SK-N-SH (cell line): ENCODE measurements at regions not wholly inside any gene's neighbourhood (a gene's known extent, or its start where the extent isn't known, plus 50 kb on each side); places are given as distances from the start of the nearest gene placed in this dataset.

Experiments
- CTCF ChIP-seq: fragments of 200-600 bp; sonication (generic); IDR thresholded peaks from 2 replicates; pipeline ENCODE4 v1.6.1; 2017; ENCODE audit warnings: antibody characterized with exemption, mild to moderate bottlenecking, moderate library complexity
- EP300 ChIP-seq, 2 experiments: IDR thresholded peaks; 2 replicates each; pipeline versions ENCODE4 v1.4.0 to v1.6.1; 2012; ENCODE audit warnings: borderline replicate concordance in 1 of 2, low read depth in 1 of 2, low read length in 1 of 2
- FOXJ3 ChIP-seq: sonication (generic); formaldehyde crosslinking; IDR thresholded peaks from 2 replicates; pipeline ENCODE4 v1.5.1; 2020; ENCODE audit warnings: mild to moderate bottlenecking, missing genetic modification reagents
- IRF3 ChIP-seq: fragments of 150-350 bp; IDR thresholded peaks from 2 replicates; pipeline ENCODE4 v1.6.1; 2016; ENCODE audit warnings: mild to moderate bottlenecking, low read depth, low read length
- JUND ChIP-seq: IDR thresholded peaks from 2 replicates; pipeline ENCODE4 v1.4.0; 2012
- TAF1 ChIP-seq: IDR thresholded peaks from 2 replicates; pipeline ENCODE4 v1.6.1; 2012; ENCODE audit warnings: low read depth, mild to moderate bottlenecking, low read length, moderate library complexity, borderline replicate concordance

GRCh38 chr9:109683521-109683920, 96.5 kb upstream of the PALM2AKAP2 start:
- TF ChIP-seq CTCF (no peak), JUND (no peak), IRF3 (no peak), EP300 (IDR thresholded peaks at IDR 0.05; ENCODE audit: borderline replicate concordance in 1 of 2, low read depth in 1 of 2, low read length in 1 of 2) (no peak), TAF1 (no peak), FOXJ3 (no peak)
